ENCODE measurements at regions not wholly inside any gene's neighbourhood (a gene's known extent, or its start where the extent isn't known, plus 50 kb on each side); places are given as distances from the start of the nearest gene placed in this dataset.
A peak's percentile ranks its signal among the peaks of the same experiment; 100 is the strongest.

DNA sequence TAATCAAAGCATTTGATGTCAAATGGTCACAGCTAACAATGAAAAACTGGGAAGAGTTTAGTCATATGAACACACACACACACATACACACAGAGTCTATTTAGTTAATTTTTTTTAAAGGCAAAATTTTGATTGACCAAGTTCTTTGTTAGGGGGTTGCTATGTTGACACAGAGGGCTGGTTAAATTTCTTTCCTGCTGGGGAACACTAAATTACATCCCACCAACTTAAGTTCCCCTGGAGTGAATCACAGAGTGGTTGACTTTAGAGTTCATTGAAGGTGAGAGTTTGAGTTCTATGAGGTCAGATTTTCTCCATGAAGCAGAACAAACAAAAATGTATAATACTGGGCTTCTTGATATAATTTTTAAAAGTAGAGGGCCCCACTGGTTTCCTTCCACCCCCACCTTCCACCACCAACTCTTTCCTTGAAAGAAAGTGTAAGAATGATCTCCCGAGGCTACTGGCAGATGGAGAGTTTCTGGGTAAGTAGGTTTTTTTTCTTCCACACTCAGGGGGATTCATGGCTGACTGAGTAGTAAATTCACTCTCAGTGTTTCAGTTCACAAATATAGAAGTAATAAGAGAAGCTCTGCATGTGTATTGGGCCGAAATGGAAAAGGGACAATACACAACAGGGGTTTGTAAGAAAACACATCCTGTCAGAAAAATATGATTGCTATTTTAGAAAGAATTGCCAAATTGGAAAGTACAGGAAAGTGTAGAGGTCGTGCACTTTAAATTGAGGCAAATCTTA lies 917.0 kb upstream of the LCORL start:
- H3K4me2 ChIP-seq (ENCODE audit: insufficient read depth, insufficient read length, low read length): no peak overlapping the region
- no peak overlapping the region for H2BK15ac ChIP-seq (ENCODE audit: low read depth, low read length)
- H3K79me2 ChIP-seq (ENCODE audit: insufficient read depth, low read length): no peaks in the 10 kb centered on the region
- no peak overlapping the region for H2BK12ac ChIP-seq (ENCODE audit: insufficient read length, low read depth, low read length)
- H3K9me3 Mint-ChIP-seq: no peaks in the 10 kb centered on the region; a peak in 1 of 5 replicates
- no peak overlapping the region for H3K18ac ChIP-seq (ENCODE audit: insufficient read length, low read depth, low read length)
- peaks cover 10 to 14% of the 10 kb centered on the region in 2 experiments for H3K4me1 Mint-ChIP-seq
- H4K20me1 ChIP-seq (ENCODE audit: control insufficient read depth, insufficient read depth, insufficient read length): no peaks in the 10 kb centered on the region
- no peak overlapping the region for H3K9ac ChIP-seq (ENCODE audit: extremely low read depth, insufficient read length, low read length)
- H3K9me3 ChIP-seq (ENCODE audit: control insufficient read depth, low read depth, low read length): no peaks in the 10 kb centered on the region
- no peak overlapping the region for H3K23ac ChIP-seq (ENCODE audit: insufficient read length, low read depth, low read length)
- no peak overlapping the region for H3K4me3 Mint-ChIP-seq
- no peaks in the 10 kb centered on the region for H3K27me3 ChIP-seq (ENCODE audit: insufficient read depth, low read length)
- H4K8ac ChIP-seq (replicated peaks; ENCODE audit: insufficient read length, low read depth, low read length): no peak overlapping the region
- H4K5ac ChIP-seq (ENCODE audit: insufficient read length, low read depth, low read length): no peak overlapping the region
- H3K36me3 Mint-ChIP-seq (ENCODE audit: insufficient read depth in 1 of 3, low read depth in 3 of 3): peaks cover 0 to 2% (median 0%) of the 10 kb centered on the region in 3 experiments; a peak in 1 of 7 replicates
- H3T11ph ChIP-seq (ENCODE audit: low read length): no peak overlapping the region
- no peak overlapping the region for H3K27ac ChIP-seq (ENCODE audit: insufficient read length, low read depth, low read length)
- WGBS (ENCODE audit: extremely low coverage, insufficient read length, low lambda C conversion rate): no CpG with 5 or more reads among the region's 3 CpGs
- TF ChIP-seq, protein P1, sequence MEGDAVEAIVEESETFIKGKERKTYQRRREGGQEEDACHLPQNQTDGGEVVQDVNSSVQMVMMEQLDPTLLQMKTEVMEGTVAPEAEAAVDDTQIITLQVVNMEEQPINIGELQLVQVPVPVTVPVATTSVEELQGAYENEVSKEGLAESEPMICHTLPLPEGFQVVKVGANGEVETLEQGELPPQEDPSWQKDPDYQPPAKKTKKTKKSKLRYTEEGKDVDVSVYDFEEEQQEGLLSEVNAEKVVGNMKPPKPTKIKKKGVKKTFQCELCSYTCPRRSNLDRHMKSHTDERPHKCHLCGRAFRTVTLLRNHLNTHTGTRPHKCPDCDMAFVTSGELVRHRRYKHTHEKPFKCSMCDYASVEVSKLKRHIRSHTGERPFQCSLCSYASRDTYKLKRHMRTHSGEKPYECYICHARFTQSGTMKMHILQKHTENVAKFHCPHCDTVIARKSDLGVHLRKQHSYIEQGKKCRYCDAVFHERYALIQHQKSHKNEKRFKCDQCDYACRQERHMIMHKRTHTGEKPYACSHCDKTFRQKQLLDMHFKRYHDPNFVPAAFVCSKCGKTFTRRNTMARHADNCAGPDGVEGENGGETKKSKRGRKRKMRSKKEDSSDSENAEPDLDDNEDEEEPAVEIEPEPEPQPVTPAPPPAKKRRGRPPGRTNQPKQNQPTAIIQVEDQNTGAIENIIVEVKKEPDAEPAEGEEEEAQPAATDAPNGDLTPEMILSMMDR (conservative IDR thresholded peaks at IDR 0.05): no peak
- no peaks in the 10 kb centered on the region for H3K79me1 ChIP-seq (ENCODE audit: insufficient read depth, low read depth, low read length, poor library complexity, severe bottlenecking)
- 0 out of 7 replicates have a peak overlapping the region, but pooled peaks of 1 of the 3 experiments have one; percentile 1 for H3K27ac Mint-ChIP-seq
- H3K23me2 ChIP-seq (ENCODE audit: insufficient read length, low read depth, low read length, poor library complexity, severe bottlenecking): no peaks in the 10 kb centered on the region
- H3K4ac ChIP-seq (ENCODE audit: low read depth, low read length): no peak overlapping the region
- no peak overlapping the region for H2BK5ac ChIP-seq (ENCODE audit: insufficient read length, low read length)
- H4K91ac ChIP-seq (ENCODE audit: insufficient read length, low read depth, low read length): no peak overlapping the region
- H3K56ac ChIP-seq (ENCODE audit: insufficient read length, low read depth, low read length): no peak overlapping the region
- H2AFZ ChIP-seq (ENCODE audit: low read length): no peak overlapping the region
- H2BK120ac ChIP-seq (ENCODE audit: low read depth, low read length, poor library complexity, severe bottlenecking): no peak overlapping the region
- no peak for DNase-seq
- H2BK20ac ChIP-seq (ENCODE audit: low read depth, low read length, poor library complexity, severe bottlenecking): no peak overlapping the region
- peaks cover 2% of the 10 kb centered on the region; the same call in 1 of the 2 replicates for H3K4me1 ChIP-seq (ENCODE audit: insufficient read depth, low read length)
- no peaks in the 10 kb centered on the region for H3K27me3 Mint-ChIP-seq (ENCODE audit: low read depth)
- no peak overlapping the region for H2AK5ac ChIP-seq (ENCODE audit: insufficient read length, low read length)
- H3K14ac ChIP-seq (ENCODE audit: insufficient read depth, low read length): no peak overlapping the region
